GM12875 (cell line): ENCODE measurements at regions not wholly inside any gene's neighbourhood (a gene's known extent, or its start where the extent isn't known, plus 50 kb on each side); places are given as distances from the start of the nearest gene placed in this dataset.

Experiments used
- H3K4me3 ChIP-seq: one replicate; pipeline ENCODE4 v1.5.1; 2011; ENCODE audit warnings: low read depth, low read length, control low read depth
- TF ChIP-seq, protein P1 (sequence below): IDR thresholded peaks from 2 replicates; pipeline ENCODE4 v1.5.1; 2011; ENCODE audit warnings: low read depth, mild to moderate bottlenecking, control low read depth, inconsistent platforms, low read length, moderate library complexity, borderline replicate concordance; ENCODE audit not compliant: insufficient read depth

DNA sequence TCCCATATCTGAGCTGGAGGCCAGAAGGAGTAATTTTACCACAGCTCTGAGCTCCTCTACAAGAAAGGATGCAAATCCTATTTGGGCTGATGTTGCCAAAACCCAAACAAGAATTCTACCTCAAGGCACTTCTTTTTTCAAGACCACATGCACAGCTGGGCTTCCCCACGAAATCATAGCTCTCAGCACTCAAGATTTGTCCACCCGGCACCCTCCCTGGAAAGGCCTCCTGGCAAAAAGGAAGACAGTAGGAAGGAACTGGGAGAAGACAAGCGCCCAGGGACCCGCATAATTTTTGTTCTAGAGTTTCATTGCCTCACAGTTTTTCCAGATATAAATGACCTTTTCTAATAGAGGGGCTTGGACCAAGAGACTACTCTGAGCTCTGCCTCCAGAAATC, 90.5 kb downstream of the BANF2 start:
- TF ChIP-seq, protein P1, sequence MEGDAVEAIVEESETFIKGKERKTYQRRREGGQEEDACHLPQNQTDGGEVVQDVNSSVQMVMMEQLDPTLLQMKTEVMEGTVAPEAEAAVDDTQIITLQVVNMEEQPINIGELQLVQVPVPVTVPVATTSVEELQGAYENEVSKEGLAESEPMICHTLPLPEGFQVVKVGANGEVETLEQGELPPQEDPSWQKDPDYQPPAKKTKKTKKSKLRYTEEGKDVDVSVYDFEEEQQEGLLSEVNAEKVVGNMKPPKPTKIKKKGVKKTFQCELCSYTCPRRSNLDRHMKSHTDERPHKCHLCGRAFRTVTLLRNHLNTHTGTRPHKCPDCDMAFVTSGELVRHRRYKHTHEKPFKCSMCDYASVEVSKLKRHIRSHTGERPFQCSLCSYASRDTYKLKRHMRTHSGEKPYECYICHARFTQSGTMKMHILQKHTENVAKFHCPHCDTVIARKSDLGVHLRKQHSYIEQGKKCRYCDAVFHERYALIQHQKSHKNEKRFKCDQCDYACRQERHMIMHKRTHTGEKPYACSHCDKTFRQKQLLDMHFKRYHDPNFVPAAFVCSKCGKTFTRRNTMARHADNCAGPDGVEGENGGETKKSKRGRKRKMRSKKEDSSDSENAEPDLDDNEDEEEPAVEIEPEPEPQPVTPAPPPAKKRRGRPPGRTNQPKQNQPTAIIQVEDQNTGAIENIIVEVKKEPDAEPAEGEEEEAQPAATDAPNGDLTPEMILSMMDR = no peak

DNA sequence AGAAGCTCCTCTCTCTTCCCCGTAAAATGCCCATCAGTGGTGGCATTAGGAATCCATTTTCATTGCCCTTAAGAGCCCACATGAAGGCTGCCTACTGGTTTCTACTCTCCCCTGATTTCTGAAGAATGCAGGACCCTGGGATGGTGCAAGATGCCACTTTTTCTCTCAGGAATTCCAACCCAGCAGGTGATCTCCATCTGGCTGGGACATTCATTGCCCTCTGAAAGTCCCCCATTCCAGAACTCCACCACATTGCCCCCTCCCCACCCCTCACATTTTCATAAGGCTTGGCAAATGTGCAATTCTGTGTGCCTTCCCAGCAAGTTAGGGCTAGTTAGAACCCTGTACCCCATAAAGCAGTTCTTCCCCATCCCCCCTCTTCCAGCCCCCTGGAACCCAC, 88.0 kb downstream of the BANF2 start:
- no peak overlapping the region for H3K4me3 ChIP-seq

More for the DNA sequence above, 90.5 kb downstream of the BANF2 start:
- H3K4me3 ChIP-seq = no peak overlapping the region

DNA sequence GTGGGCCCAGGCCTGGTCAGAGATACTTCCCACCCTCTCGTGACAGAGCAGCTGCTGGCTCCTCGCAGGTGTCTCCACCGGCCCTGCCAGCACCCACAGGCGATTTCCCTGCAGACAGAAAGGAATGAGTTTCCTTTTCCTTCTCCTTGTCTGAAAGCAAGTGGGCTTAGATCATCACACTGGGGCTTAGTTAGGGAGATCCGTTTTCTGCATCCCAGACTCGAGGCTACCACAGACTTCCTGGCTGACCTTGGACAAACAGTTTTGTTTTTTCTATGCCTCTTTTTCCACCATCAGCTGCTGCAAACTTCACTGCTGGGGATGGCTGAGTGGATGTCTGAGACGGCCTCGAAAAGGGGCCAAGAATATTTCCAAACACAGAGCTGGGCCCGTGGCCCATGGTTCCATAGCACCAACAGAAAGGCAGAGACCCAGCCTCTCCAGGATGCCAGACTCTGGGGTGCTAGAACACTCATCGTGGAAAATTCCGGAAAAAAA, 86.5 kb downstream of the BANF2 start:
- TF ChIP-seq, protein P1 = no peak
- no peak overlapping the region for H3K4me3 ChIP-seq

More for the DNA sequence above, 88.0 kb downstream of the BANF2 start:
- TF ChIP-seq, protein P1 = no peak
